ENCODE measurements at regions not wholly inside any gene's neighbourhood (a gene's known extent, or its start where the extent isn't known, plus 50 kb on each side); places are given as distances from the start of the nearest gene placed in this dataset.

DNA sequence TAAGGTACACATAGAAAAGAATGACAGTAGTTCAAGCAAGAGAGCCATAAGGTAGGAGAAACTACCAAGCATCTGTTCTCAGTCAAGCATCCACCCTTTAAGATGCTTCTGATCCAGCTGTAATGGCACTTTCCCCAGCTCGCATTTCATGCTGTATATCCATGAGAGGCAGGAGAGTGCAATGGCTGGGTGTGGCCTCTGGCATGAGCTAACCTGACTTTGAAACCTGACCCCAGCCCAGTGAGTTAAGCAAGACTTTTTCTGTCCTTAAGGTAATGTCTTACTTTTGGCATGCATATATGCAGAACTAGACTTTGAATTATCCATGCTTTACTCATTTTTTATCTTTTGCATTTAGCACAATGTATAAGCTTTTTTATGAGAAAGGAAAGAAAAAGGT is 79.8 kb upstream of the CNTN5 start:
- no peak overlapping the region for H3K27ac ChIP-seq
- no peak for TF ChIP-seq CTCF (conservative IDR thresholded peaks at IDR 0.05)

DNA sequence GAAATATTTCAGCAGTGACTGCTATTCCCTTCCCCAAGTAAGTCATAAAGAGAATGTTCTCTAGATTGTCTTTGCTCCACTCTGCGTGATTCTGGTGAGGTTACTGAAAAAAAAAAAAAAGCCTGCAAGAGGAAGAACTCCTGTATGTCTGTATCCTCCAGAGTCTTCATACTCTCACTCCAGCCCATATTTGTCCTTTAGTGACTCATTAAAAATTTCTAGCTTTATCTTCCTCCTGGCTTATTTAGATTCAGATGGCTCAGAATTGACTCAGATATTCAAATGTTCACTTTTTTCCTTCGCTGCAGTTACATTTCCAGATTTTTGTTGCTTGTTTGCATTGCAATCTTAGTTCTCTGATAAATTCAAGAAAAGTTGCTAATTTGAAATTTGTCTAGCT is 76.3 kb upstream of the CNTN5 start:
- H3K27ac ChIP-seq: no peak overlapping the region
- TF ChIP-seq CTCF (conservative IDR thresholded peaks at IDR 0.05): no peak

- no peak for TF ChIP-seq CTCF (conservative IDR thresholded peaks at IDR 0.05)
- no peak overlapping the region for H3K27ac ChIP-seq
Measured at GRCh38 chr11:98952107-98952506, 68.6 kb upstream of the CNTN5 start.

GRCh38 chr11:98955551-98955950 is 65.2 kb upstream of the CNTN5 start:
- TF ChIP-seq CTCF (conservative IDR thresholded peaks at IDR 0.05): no peak
- no peak overlapping the region for H3K27ac ChIP-seq

DNA sequence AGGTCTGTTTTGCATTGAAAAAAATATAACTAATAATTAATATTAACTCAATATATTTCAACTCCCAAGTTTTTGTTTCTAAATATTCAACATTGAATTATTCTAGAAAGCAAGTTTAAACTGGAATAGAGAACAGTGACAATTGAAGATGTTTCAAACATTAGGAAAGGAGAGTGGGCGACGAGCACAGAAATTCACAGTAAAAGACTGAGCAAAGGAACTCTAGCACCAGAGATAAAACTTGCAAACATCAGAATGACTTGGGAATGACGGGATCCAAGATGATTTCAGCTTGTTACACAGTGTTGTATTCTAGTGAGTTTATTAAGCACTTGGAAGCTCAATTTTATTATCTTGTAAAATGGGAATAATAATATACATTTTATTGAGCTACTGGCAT is 56.6 kb upstream of the CNTN5 start:
- no peak overlapping the region for H3K27ac ChIP-seq

GRCh38 chr11:98965358-98965757 is 55.4 kb upstream of the CNTN5 start:
- no peak for TF ChIP-seq CTCF (conservative IDR thresholded peaks at IDR 0.05)
- no peak overlapping the region for H3K27ac ChIP-seq

More for the DNA sequence above, 56.6 kb upstream of the CNTN5 start:
- no peak for TF ChIP-seq CTCF (conservative IDR thresholded peaks at IDR 0.05)

- no peak overlapping the region for H3K27ac ChIP-seq
- TF ChIP-seq CTCF (conservative IDR thresholded peaks at IDR 0.05): no peak
Measured at GRCh38 chr11:98965775-98966174, 55.0 kb upstream of the CNTN5 start.

GRCh38 chr11:98967005-98967404 is 53.7 kb upstream of the CNTN5 start:
- H3K27ac ChIP-seq: no peak overlapping the region
- no peak for TF ChIP-seq CTCF (conservative IDR thresholded peaks at IDR 0.05)
